ENCODE measurements at regions not wholly inside any gene's neighbourhood (a gene's known extent, or its start where the extent isn't known, plus 50 kb on each side); places are given as distances from the start of the nearest gene placed in this dataset.

DNA sequence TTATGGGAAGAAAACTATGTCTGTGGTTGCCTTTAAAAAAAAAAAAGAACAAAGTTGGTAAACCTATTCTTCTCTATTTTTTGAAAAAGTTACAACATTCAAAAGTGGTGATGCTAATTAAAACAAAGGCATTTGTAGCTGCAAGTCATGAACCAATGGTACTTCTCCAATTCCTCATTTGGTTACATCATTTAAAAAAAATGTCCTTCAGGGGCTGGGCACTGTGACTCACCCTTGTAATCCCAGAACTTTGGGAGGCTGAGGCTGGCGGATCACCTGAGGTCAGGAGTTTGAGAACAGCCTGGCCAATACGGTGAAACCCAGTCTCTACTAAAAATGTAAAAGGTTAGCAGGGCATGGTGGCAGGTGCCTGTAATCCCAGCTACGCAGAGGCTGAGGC lies 574.6 kb downstream of the VGLL3 start:
- no peak for TF ChIP-seq POLR2A (IDR thresholded peaks at IDR 0.05)
- TF ChIP-seq, protein P1, sequence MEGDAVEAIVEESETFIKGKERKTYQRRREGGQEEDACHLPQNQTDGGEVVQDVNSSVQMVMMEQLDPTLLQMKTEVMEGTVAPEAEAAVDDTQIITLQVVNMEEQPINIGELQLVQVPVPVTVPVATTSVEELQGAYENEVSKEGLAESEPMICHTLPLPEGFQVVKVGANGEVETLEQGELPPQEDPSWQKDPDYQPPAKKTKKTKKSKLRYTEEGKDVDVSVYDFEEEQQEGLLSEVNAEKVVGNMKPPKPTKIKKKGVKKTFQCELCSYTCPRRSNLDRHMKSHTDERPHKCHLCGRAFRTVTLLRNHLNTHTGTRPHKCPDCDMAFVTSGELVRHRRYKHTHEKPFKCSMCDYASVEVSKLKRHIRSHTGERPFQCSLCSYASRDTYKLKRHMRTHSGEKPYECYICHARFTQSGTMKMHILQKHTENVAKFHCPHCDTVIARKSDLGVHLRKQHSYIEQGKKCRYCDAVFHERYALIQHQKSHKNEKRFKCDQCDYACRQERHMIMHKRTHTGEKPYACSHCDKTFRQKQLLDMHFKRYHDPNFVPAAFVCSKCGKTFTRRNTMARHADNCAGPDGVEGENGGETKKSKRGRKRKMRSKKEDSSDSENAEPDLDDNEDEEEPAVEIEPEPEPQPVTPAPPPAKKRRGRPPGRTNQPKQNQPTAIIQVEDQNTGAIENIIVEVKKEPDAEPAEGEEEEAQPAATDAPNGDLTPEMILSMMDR (IDR thresholded peaks at IDR 0.05) = no peak

All from lower leg skin (tissue), 3 donors.